ENCODE measurements at regions not wholly inside any gene's neighbourhood (a gene's known extent, or its start where the extent isn't known, plus 50 kb on each side); places are given as distances from the start of the nearest gene placed in this dataset.
"Not testable (repeated sequence)": the region's sequence is repeated elsewhere in the genome, so short reads cannot be mapped to it uniquely, and the experiment has no call there.

- not testable (repeated sequence) for DNase-seq
These were observed 103.3 kb upstream of the LYPLAL1 start for GRCh38 chr1:219070395-219070794.

GRCh38 chr1:219071209-219071608 is 102.5 kb upstream of the LYPLAL1 start:
- DNase-seq = no peak

- DNase-seq = no peak
These were observed 101.3 kb upstream of the LYPLAL1 start for GRCh38 chr1:219072329-219072728.

- no peak for DNase-seq
These were observed 99.5 kb upstream of the LYPLAL1 start for GRCh38 chr1:219074084-219074728.

- no peak for DNase-seq
These were observed 98.4 kb upstream of the LYPLAL1 start for GRCh38 chr1:219075121-219075879.

- no peak for DNase-seq
These were observed 97.2 kb upstream of the LYPLAL1 start for GRCh38 chr1:219076326-219076937.

- not testable (repeated sequence) for DNase-seq
These were observed 95.9 kb upstream of the LYPLAL1 start for GRCh38 chr1:219077767-219078166.

- no peak for DNase-seq
These were observed 91.4 kb upstream of the LYPLAL1 start for GRCh38 chr1:219081943-219082925.

- no peak for DNase-seq
These were observed 90.0 kb upstream of the LYPLAL1 start for GRCh38 chr1:219083631-219084030.

- DNase-seq = no peak
These were observed 88.6 kb upstream of the LYPLAL1 start for GRCh38 chr1:219085082-219085481.

- no peak for DNase-seq
These were observed 87.7 kb upstream of the LYPLAL1 start for GRCh38 chr1:219085988-219086387.

- DNase-seq = no peak
These were observed 86.7 kb upstream of the LYPLAL1 start for GRCh38 chr1:219086956-219087469.

GRCh38 chr1:219088778-219089557 is 84.7 kb upstream of the LYPLAL1 start:
- DNase-seq = no peak

GRCh38 chr1:219090607-219091006 is 83.1 kb upstream of the LYPLAL1 start:
- DNase-seq = no peak

- no peak for DNase-seq
These were observed 81.5 kb upstream of the LYPLAL1 start for GRCh38 chr1:219092206-219092605.

GRCh38 chr1:219099307-219099706 is 74.4 kb upstream of the LYPLAL1 start:
- DNase-seq = no peak

- DNase-seq = no peak
These were observed 73.6 kb upstream of the LYPLAL1 start for GRCh38 chr1:219100059-219100458.

GRCh38 chr1:219102466-219102865 is 71.2 kb upstream of the LYPLAL1 start:
- not testable (repeated sequence) for DNase-seq

- DNase-seq = no peak
These were observed 67.8 kb upstream of the LYPLAL1 start for GRCh38 chr1:219105893-219106292.

GRCh38 chr1:219109424-219110018 is 64.2 kb upstream of the LYPLAL1 start:
- no peak for DNase-seq

GRCh38 chr1:219113261-219113660 is 60.4 kb upstream of the LYPLAL1 start:
- no peak for DNase-seq

Measured in activated T-cell treated with anti-CD3 and anti-CD28 coated beads, Interleukin-2, amount 50 U/mL, for 48 hours (primary cell).